Liver (tissue), 3 donors: ENCODE measurements at regions not wholly inside any gene's neighbourhood (a gene's known extent, or its start where the extent isn't known, plus 50 kb on each side); places are given as distances from the start of the nearest gene placed in this dataset.

Experiments
- EGR1 ChIP-seq, 2 donors: IDR thresholded peaks; 2 replicates each; pipeline ENCODE4 v1.6.1; 2016 to 2018; ENCODE audit warnings: antibody characterized with exemption in 2 of 2, low read depth in 2 of 2
- TAF1 ChIP-seq: conservative IDR thresholded peaks from 2 replicates; pipeline ENCODE4 v1.6.1; 2016; ENCODE audit warnings: antibody characterized with exemption, mild to moderate bottlenecking
- TF ChIP-seq, protein P1 (sequence below): fragments of 150-350 bp; IDR thresholded peaks from 2 replicates; pipeline ENCODE4 v1.5.1; 2017; ENCODE audit warnings: improper control_type of control experiment, low read depth, low read length; ENCODE audit not compliant: missing input control
- TF ChIP-seq, protein P2 (sequence below): IDR thresholded peaks from 2 replicates; pipeline ENCODE4 v1.6.1; 2016; ENCODE audit warnings: antibody characterized with exemption
- donor health status: healthy.
- donor health status: healthy.

DNA sequence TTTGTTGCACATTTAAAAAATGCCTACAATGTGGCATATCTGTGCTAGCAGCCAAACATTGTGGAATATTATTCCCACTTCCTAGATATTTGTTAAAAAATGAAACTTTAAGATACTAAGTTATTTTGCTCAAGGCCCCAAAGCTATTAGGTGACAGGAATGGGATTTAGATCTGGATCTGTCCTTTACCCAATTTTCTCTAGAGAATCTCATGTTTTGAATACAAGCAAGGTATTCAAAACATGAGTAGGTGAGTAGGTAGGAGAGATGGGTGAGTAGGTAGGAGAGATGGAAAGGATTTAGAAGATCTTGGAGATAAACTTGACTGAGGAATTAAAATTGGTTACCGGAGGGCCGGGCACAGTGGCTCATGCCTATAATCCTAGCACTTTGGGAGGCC, 61.2 kb upstream of the AKIRIN2 start:
- TF ChIP-seq, protein P1, sequence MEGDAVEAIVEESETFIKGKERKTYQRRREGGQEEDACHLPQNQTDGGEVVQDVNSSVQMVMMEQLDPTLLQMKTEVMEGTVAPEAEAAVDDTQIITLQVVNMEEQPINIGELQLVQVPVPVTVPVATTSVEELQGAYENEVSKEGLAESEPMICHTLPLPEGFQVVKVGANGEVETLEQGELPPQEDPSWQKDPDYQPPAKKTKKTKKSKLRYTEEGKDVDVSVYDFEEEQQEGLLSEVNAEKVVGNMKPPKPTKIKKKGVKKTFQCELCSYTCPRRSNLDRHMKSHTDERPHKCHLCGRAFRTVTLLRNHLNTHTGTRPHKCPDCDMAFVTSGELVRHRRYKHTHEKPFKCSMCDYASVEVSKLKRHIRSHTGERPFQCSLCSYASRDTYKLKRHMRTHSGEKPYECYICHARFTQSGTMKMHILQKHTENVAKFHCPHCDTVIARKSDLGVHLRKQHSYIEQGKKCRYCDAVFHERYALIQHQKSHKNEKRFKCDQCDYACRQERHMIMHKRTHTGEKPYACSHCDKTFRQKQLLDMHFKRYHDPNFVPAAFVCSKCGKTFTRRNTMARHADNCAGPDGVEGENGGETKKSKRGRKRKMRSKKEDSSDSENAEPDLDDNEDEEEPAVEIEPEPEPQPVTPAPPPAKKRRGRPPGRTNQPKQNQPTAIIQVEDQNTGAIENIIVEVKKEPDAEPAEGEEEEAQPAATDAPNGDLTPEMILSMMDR: no peak
- TF ChIP-seq EGR1 (IDR thresholded peaks at IDR 0.05; ENCODE audit: low read depth in 2 of 2) (no peak), TAF1 (no peak)
- TF ChIP-seq, protein P2, sequence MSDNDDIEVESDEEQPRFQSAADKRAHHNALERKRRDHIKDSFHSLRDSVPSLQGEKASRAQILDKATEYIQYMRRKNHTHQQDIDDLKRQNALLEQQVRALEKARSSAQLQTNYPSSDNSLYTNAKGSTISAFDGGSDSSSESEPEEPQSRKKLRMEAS: no peak
